ENCODE measurements at regions not wholly inside any gene's neighbourhood (a gene's known extent, or its start where the extent isn't known, plus 50 kb on each side); places are given as distances from the start of the nearest gene placed in this dataset.

GRCh38 chr13:106433066-106433465 is 102.4 kb downstream of the EFNB2 start:
- H3K27me3 ChIP-seq (ENCODE audit: insufficient read depth, low read length): no peaks in the 10 kb centered on the region
- no peak overlapping the region for H3K27ac ChIP-seq (ENCODE audit: low read depth, low read length, poor library complexity, severe bottlenecking)
- no peak overlapping the region for H2AFZ ChIP-seq (ENCODE audit: low read length)
- no peak for TF ChIP-seq EZH2 (IDR thresholded peaks at IDR 0.05; ENCODE audit: borderline replicate concordance, low read length)
- TF ChIP-seq CTCF (IDR thresholded peaks at IDR 0.05; ENCODE audit: low read length): no peak
- no peak overlapping the region for H3K4me2 ChIP-seq (ENCODE audit: low read length)
- no peaks in the 10 kb centered on the region for H4K20me1 ChIP-seq (ENCODE audit: insufficient read depth, low read length)
- no peaks in the 10 kb centered on the region for H3K36me3 ChIP-seq (ENCODE audit: insufficient read depth, low read length)
- no peaks in the 10 kb centered on the region for H3K79me2 ChIP-seq (ENCODE audit: insufficient read depth, low read length)
- H3K4me1 ChIP-seq (ENCODE audit: insufficient read depth, low read length, severe bottlenecking): no peaks in the 10 kb centered on the region
- no peak overlapping the region for H3K4me3 ChIP-seq (ENCODE audit: low read depth, low read length, poor library complexity, severe bottlenecking)
- no peaks in the 10 kb centered on the region for H3F3A ChIP-seq (ENCODE audit: insufficient read depth, low read length)
- H3K9ac ChIP-seq (ENCODE audit: low read length): no peak overlapping the region
- H3K9me3 ChIP-seq (ENCODE audit: low read length): no peaks in the 10 kb centered on the region
- H3K9me2 ChIP-seq (ENCODE audit: low read depth, low read length): no peaks in the 10 kb centered on the region

GRCh38 chr13:106432636-106433035 is 102.8 kb downstream of the EFNB2 start:
- H3K4me3 ChIP-seq (ENCODE audit: low read depth, low read length, poor library complexity, severe bottlenecking): no peak overlapping the region

GRCh38 chr13:106426909-106427308 is 108.6 kb downstream of the EFNB2 start:
- Histone ChIP-seq H2AFZ (ENCODE audit: low read length) (no peak overlapping the region), H3K9me3 (ENCODE audit: low read length) (no peaks in the 10 kb centered on the region), H3K4me2 (ENCODE audit: low read length) (no peak overlapping the region), H3K27me3 (ENCODE audit: insufficient read depth, low read length) (no peaks in the 10 kb centered on the region), H3K9me2 (ENCODE audit: low read depth, low read length) (no peaks in the 10 kb centered on the region), H3K27ac (ENCODE audit: low read depth, low read length, poor library complexity, severe bottlenecking) (no peak overlapping the region), H4K20me1 (ENCODE audit: insufficient read depth, low read length) (no peaks in the 10 kb centered on the region), H3F3A (ENCODE audit: insufficient read depth, low read length) (no peaks in the 10 kb centered on the region), H3K4me1 (ENCODE audit: insufficient read depth, low read length, severe bottlenecking) (no peaks in the 10 kb centered on the region), H3K36me3 (ENCODE audit: insufficient read depth, low read length) (no peaks in the 10 kb centered on the region), H3K9ac (ENCODE audit: low read length) (no peak overlapping the region), H3K79me2 (ENCODE audit: insufficient read depth, low read length) (no peaks in the 10 kb centered on the region), H3K4me3 (ENCODE audit: low read depth, low read length, poor library complexity, severe bottlenecking) (no peak overlapping the region)
- TF ChIP-seq CTCF (IDR thresholded peaks at IDR 0.05; ENCODE audit: low read length): no peak
- no peak for TF ChIP-seq EZH2 (IDR thresholded peaks at IDR 0.05; ENCODE audit: borderline replicate concordance, low read length)

More at GRCh38 chr13:106432636-106433035, 102.8 kb downstream of the EFNB2 start:
- Histone ChIP-seq H3K36me3 (ENCODE audit: insufficient read depth, low read length) (no peaks in the 10 kb centered on the region), H3K79me2 (ENCODE audit: insufficient read depth, low read length) (no peaks in the 10 kb centered on the region), H3K27ac (ENCODE audit: low read depth, low read length, poor library complexity, severe bottlenecking) (no peak overlapping the region), H3K9me2 (ENCODE audit: low read depth, low read length) (no peaks in the 10 kb centered on the region), H3K4me1 (ENCODE audit: insufficient read depth, low read length, severe bottlenecking) (no peaks in the 10 kb centered on the region), H4K20me1 (ENCODE audit: insufficient read depth, low read length) (no peaks in the 10 kb centered on the region), H2AFZ (ENCODE audit: low read length) (no peak overlapping the region), H3K9ac (ENCODE audit: low read length) (no peak overlapping the region), H3K4me2 (ENCODE audit: low read length) (no peak overlapping the region), H3K27me3 (ENCODE audit: insufficient read depth, low read length) (no peaks in the 10 kb centered on the region), H3K9me3 (ENCODE audit: low read length) (no peaks in the 10 kb centered on the region), H3F3A (ENCODE audit: insufficient read depth, low read length) (no peaks in the 10 kb centered on the region)
- TF ChIP-seq CTCF (IDR thresholded peaks at IDR 0.05; ENCODE audit: low read length) (no peak), EZH2 (IDR thresholded peaks at IDR 0.05; ENCODE audit: borderline replicate concordance, low read length) (no peak)
